GM21528 (cell line): ENCODE measurements at regions not wholly inside any gene's neighbourhood (a gene's known extent, or its start where the extent isn't known, plus 50 kb on each side); places are given as distances from the start of the nearest gene placed in this dataset.

ENCODE experiments used
- ATAC-seq: cut with Tn5 transposase; IDR thresholded peaks from one replicate; pipeline ENCODE4 v1.9.1; 2021; ENCODE audit warnings: mild to moderate bottlenecking, moderate library complexity; ENCODE audit not compliant: unreplicated experiment, low FRiP score

DNA sequence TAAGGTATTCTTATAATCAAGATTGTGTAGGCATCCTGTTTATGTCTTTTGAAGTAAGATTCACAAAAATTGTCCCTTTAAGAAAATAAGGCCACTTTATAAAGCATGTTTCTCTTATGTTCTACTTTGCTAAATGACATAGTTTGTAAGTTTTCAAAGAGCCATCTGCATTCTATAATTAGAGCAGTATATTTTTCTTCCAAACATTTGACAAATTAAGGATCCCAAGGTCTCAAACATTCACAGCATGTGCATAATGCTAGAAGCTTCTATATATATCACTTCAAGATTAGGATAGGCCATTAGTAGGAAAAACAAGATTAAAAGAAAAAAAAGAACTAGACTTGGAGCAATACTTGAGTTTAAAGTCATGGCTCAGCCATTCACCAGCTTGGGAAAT, 55.9 kb upstream of the DOK5 start:
- ATAC-seq: no peak
